GM20000 (cell line): ENCODE measurements at regions not wholly inside any gene's neighbourhood (a gene's known extent, or its start where the extent isn't known, plus 50 kb on each side); places are given as distances from the start of the nearest gene placed in this dataset.

Experiments
- DNase-seq: peaks from one replicate; pipeline ENCODE4 v3.0.0; 2012; ENCODE audit warnings: low spot score
- TF ChIP-seq, protein P1 (sequence below): IDR thresholded peaks from 2 replicates; pipeline ENCODE4 v1.5.1; 2012; ENCODE audit warnings: mild to moderate bottlenecking, control low read depth; ENCODE audit errors: extremely low read depth, missing control alignments

DNA sequence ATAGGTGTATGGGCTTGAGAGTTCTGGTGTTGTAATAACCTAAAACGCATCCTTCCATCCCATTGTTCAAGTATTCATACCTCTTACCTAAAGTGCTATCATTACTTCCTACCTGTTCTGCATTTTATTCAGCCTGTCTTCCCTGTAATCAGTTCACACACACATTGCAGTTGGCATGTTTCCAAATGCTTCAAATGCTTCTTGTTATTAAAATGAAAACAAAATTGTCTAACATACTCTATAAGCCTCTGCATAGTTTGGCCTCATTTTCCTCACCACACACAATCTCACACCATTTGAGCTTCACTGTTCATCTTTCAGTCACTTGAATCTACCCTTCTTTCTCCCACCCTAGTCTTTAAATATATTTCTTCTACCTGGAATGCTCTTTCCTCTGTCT, 1178.2 kb upstream of the NRXN1 start:
- no peak for DNase-seq
- TF ChIP-seq, protein P1, sequence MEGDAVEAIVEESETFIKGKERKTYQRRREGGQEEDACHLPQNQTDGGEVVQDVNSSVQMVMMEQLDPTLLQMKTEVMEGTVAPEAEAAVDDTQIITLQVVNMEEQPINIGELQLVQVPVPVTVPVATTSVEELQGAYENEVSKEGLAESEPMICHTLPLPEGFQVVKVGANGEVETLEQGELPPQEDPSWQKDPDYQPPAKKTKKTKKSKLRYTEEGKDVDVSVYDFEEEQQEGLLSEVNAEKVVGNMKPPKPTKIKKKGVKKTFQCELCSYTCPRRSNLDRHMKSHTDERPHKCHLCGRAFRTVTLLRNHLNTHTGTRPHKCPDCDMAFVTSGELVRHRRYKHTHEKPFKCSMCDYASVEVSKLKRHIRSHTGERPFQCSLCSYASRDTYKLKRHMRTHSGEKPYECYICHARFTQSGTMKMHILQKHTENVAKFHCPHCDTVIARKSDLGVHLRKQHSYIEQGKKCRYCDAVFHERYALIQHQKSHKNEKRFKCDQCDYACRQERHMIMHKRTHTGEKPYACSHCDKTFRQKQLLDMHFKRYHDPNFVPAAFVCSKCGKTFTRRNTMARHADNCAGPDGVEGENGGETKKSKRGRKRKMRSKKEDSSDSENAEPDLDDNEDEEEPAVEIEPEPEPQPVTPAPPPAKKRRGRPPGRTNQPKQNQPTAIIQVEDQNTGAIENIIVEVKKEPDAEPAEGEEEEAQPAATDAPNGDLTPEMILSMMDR = no peak

DNA sequence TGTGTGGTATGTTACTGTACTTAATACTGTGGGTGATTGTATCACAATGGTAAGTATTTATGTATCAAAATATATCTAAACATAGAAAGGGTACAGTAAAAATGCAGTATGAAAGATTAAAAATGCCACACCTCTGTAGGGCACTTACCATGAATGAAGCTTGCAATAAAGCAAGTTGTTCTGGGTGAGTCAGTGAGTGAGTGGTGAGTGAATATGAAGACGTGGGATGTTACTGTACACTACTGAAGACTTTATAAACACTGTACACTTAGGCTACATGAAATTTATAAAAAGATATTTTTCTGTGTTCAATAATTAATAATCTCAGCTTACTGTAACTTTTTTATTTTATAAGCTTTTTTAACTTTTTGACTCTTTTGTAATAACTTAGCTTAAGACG, 1162.4 kb upstream of the NRXN1 start:
- TF ChIP-seq, protein P1 = no peak
- no peak for DNase-seq

DNA sequence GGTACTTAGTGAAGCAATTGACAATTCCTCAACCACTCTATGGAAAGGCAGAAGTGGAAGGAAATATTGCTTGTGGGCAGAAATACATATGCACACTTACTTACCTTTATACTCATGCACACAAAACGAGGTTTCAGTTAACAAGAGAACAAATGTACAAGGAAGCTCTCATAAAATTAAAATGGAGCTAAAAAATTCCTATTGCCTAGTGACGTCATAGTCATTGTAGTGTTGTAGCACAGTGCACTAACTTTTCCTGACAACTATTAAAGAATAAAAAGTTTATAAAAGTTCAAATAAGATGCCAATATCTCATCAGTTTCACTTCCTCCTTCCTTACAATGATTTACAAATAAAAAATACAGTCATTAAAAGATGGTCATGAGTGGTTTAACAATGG, 1161.9 kb upstream of the NRXN1 start:
- no peak for DNase-seq
- TF ChIP-seq, protein P1 = no peak

DNA sequence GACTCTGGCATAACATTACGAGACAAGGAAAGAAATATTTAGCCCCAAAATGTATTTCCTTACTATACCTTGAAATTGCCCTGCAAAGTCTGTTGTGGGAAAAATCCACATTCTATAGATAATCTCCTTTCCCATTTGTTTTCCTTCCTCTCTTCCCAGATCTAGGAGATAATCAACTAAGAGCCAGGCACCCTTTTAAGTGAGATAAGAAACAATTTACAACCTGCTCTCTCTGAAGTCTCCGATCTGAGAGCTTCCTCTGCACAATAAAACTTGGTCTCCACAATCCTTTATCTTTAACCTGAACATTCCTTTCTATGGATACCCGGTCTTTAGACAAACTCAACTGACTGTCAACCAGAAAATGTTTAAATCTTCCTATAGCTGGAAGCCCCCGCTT, 1160.7 kb upstream of the NRXN1 start:
- DNase-seq = no peak
- TF ChIP-seq, protein P1 = no peak

DNA sequence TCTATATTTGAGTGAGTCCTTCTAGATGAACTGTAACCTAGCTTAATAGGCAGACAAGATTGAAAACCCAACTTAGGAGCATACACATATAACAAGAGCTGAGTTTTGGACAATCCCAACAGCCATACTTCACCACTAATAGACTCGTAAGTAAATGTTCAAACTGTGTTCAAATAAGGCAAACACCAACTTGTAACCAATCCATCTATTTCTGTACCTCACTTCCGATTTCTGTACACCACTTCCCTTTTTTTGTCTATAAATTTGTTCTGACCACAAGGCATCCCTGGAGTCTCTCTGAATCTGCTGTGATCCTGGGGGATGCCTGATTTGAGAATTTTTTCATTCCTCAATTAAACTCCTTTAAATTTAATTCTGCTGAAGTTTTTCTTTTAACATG, 1149.1 kb upstream of the NRXN1 start:
- no peak for DNase-seq

DNA sequence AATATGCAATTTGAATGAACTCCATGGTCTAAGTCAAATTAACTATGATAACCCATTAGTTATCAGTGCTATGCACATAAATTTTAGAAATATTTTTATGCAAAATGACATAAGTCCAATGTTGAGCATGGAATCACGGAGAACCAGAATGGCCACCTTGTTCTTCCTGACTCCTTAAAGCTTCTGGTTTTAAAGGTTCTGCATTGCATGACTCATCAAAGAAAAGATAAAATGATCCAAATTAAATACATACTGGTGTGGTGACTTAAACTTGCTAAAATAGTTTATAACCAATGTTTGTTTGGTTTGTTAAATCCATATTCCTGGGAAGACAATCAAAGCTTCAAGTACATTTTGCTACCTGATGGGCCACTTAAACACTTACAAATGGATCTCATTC, 1146.9 kb upstream of the NRXN1 start:
- DNase-seq = no peak
- TF ChIP-seq, protein P1 = no peak

More for the DNA sequence above, 1149.1 kb upstream of the NRXN1 start:
- TF ChIP-seq, protein P1 = no peak

DNA sequence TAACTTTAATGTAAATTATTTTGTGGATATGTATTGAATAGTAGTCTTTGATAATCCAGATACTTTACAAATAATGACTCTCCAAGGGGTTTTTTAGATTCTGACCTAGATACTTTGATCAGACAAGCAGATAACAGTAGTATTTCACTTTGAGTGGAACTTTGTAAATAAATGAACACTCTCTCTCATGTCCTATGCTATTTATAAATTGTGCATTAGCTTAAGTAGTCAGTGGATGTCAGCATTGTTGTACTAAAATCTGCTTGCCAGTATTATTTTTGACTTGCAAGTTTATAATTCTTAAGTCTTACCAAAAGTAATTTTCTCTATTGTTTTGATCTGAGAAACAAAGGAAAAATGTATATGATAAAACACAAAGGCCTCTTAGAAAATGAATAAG, 1113.1 kb upstream of the NRXN1 start:
- TF ChIP-seq, protein P1 = no peak
- no peak for DNase-seq
